ENCODE measurements at regions not wholly inside any gene's neighbourhood (a gene's known extent, or its start where the extent isn't known, plus 50 kb on each side); places are given as distances from the start of the nearest gene placed in this dataset.
"Not testable (repeated sequence)": the region's sequence is repeated elsewhere in the genome, so short reads cannot be mapped to it uniquely, and the experiment has no call there.

- DNase-seq, result no peak
Observed at GRCh38 chr21:14684071-14684470, 138.0 kb upstream of the SAMSN1 start.

- no peak for DNase-seq
Observed at GRCh38 chr21:14683063-14683462, 136.9 kb upstream of the SAMSN1 start.

- no peak for DNase-seq
Observed at GRCh38 chr21:14678973-14679574, 133.0 kb upstream of the SAMSN1 start.

GRCh38 chr21:14677639-14678179 is 131.6 kb upstream of the SAMSN1 start:
- DNase-seq, result no peak

- no peak for DNase-seq
Observed at GRCh38 chr21:14677013-14677412, 130.9 kb upstream of the SAMSN1 start.

GRCh38 chr21:14675774-14676530 is 129.8 kb upstream of the SAMSN1 start:
- DNase-seq, result no peak

GRCh38 chr21:14673649-14674048 is 127.5 kb upstream of the SAMSN1 start:
- DNase-seq, result no peak

GRCh38 chr21:14672466-14672865 is 126.4 kb upstream of the SAMSN1 start:
- no peak for DNase-seq

GRCh38 chr21:14670409-14670808 is 124.3 kb upstream of the SAMSN1 start:
- no peak for DNase-seq

GRCh38 chr21:14669092-14669491 is 123.0 kb upstream of the SAMSN1 start:
- DNase-seq, result not testable (repeated sequence)

- DNase-seq, result no peak
Observed at GRCh38 chr21:14657241-14658008, 111.3 kb upstream of the SAMSN1 start.

GRCh38 chr21:14646893-14647292 is 100.8 kb upstream of the SAMSN1 start:
- DNase-seq, result no peak

GRCh38 chr21:14645702-14646101 is 99.6 kb upstream of the SAMSN1 start:
- DNase-seq, result no peak

GRCh38 chr21:14632359-14632758 is 86.2 kb upstream of the SAMSN1 start:
- DNase-seq, result no peak

- DNase-seq, result no peak
Observed at GRCh38 chr21:14630556-14631069, 84.5 kb upstream of the SAMSN1 start.

- no peak for DNase-seq
Observed at GRCh38 chr21:14629461-14629860, 83.3 kb upstream of the SAMSN1 start.

GRCh38 chr21:14623079-14623478 is 77.0 kb upstream of the SAMSN1 start:
- not testable (repeated sequence) for DNase-seq

GRCh38 chr21:14620152-14620551 is 74.0 kb upstream of the SAMSN1 start:
- DNase-seq, result no peak

- no peak for DNase-seq
Observed at GRCh38 chr21:14617871-14618270, 71.8 kb upstream of the SAMSN1 start.

GRCh38 chr21:14617040-14617393 is 70.9 kb upstream of the SAMSN1 start:
- no peak for DNase-seq

GRCh38 chr21:14616380-14617039 is 70.4 kb upstream of the SAMSN1 start:
- DNase-seq, result no peak

Data from muscle of back (tissue), 3 donors.